Lower leg skin (tissue), 3 donors: ENCODE measurements at regions not wholly inside any gene's neighbourhood (a gene's known extent, or its start where the extent isn't known, plus 50 kb on each side); places are given as distances from the start of the nearest gene placed in this dataset.

Experiments used
- POLR2A ChIP-seq, 2 donors: fragments of 450-650 bp; IDR thresholded peaks; one replicate each; pipeline ENCODE4 v1.6.1; 2016 to 2017; ENCODE audit warnings: antibody characterized with exemption in 2 of 2, mild to moderate bottlenecking in 1 of 2, moderate library complexity in 1 of 2
- TF ChIP-seq, protein P1 (sequence below), 3 donors: fragments of 450-650 bp; IDR thresholded peaks; one replicate each; pipeline ENCODE4 v1.5.1; 2016; ENCODE audit warnings: antibody characterized with exemption in 3 of 3, mild to moderate bottlenecking in 3 of 3, moderate library complexity in 2 of 3

GRCh38 chr12:123044351-123044750, 63.9 kb downstream of the ARL6IP4 start:
- TF ChIP-seq, protein P1, sequence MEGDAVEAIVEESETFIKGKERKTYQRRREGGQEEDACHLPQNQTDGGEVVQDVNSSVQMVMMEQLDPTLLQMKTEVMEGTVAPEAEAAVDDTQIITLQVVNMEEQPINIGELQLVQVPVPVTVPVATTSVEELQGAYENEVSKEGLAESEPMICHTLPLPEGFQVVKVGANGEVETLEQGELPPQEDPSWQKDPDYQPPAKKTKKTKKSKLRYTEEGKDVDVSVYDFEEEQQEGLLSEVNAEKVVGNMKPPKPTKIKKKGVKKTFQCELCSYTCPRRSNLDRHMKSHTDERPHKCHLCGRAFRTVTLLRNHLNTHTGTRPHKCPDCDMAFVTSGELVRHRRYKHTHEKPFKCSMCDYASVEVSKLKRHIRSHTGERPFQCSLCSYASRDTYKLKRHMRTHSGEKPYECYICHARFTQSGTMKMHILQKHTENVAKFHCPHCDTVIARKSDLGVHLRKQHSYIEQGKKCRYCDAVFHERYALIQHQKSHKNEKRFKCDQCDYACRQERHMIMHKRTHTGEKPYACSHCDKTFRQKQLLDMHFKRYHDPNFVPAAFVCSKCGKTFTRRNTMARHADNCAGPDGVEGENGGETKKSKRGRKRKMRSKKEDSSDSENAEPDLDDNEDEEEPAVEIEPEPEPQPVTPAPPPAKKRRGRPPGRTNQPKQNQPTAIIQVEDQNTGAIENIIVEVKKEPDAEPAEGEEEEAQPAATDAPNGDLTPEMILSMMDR (IDR thresholded peaks at IDR 0.05) = no peak
- no peak for TF ChIP-seq POLR2A (IDR thresholded peaks at IDR 0.05)
